MCF 10A (cell line): ENCODE measurements at regions not wholly inside any gene's neighbourhood (a gene's known extent, or its start where the extent isn't known, plus 50 kb on each side); places are given as distances from the start of the nearest gene placed in this dataset.

Experiments used
- BruUV-seq: library from RNA; stranded (reverse); fragments of 400-500 nt; replicated peaks from 2 replicates; lab custom pipeline; 2021; lab: Mats Ljungman, UMichigan
- CTCF ChIA-PET: fragments of 300-600 bp; sonication (Branson Sonifier 250); formaldehyde crosslinking; extraction: SDS; loops from one replicate; lab custom pipeline; 2021; ENCODE audit warnings: antibody characterized with exemption, inconsistent platforms; lab: Yijun Ruan, JAX
- POLR2A ChIA-PET: fragments of 300-600, 350-650 bp; sonication (Branson Sonifier 250); formaldehyde crosslinking; extraction: SDS; loops from one replicate; lab custom pipeline; 2020; ENCODE audit warnings: antibody characterized with exemption, inconsistent platforms; lab: Yijun Ruan, JAX
- DNase-seq: peaks from one replicate; pipeline ENCODE4 v3.0.0-alpha.2; 2018; ENCODE audit not compliant: unreplicated experiment
- H3K27ac Mint-ChIP-seq: one replicate; pipeline ENCODE4 v1.8.0; 2022; ENCODE audit warnings: mild to moderate bottlenecking, low read depth, mixed read lengths; ENCODE audit not compliant: unreplicated experiment
- H3K27me3 Mint-ChIP-seq: one replicate; pipeline ENCODE4 v1.8.0; 2022; ENCODE audit warnings: mixed read lengths; ENCODE audit not compliant: insufficient read depth, unreplicated experiment
- H3K36me3 Mint-ChIP-seq: one replicate; pipeline ENCODE4 v1.8.0; 2022; ENCODE audit warnings: mild to moderate bottlenecking, moderate library complexity, mixed read lengths; ENCODE audit not compliant: insufficient read depth, unreplicated experiment
- H3K4me1 Mint-ChIP-seq: one replicate; pipeline ENCODE4 v1.8.0; 2022; ENCODE audit warnings: mixed read lengths; ENCODE audit not compliant: insufficient read depth, unreplicated experiment
- H3K4me3 Mint-ChIP-seq: one replicate; pipeline ENCODE4 v1.8.0; 2022; ENCODE audit warnings: mild to moderate bottlenecking, moderate library complexity, mixed read lengths; ENCODE audit not compliant: unreplicated experiment
- H3K9me3 Mint-ChIP-seq: one replicate; pipeline ENCODE4 v1.8.0; 2022; ENCODE audit warnings: mixed read lengths; ENCODE audit not compliant: unreplicated experiment
- CTCF ChIP-seq: fragments of 200-600 bp; IDR thresholded peaks from one replicate; pipeline ENCODE4 v1.8.0; 2022; ENCODE audit warnings: antibody characterized with exemption, mild to moderate bottlenecking; ENCODE audit not compliant: unreplicated experiment
- intact Hi-C: fragments of 100-400 bp; cut with micrococcal nuclease; formaldehyde crosslinking; loops from 2 replicates; pipeline ENCODE4 v1.14.1; 2022

- POLR2A ChIA-PET, result no interaction called here
Measured at GRCh38 chr3:163946785-163947184, 1131.5 kb downstream of the SI start.

GRCh38 chr3:163943664-163944063, 1134.6 kb downstream of the SI start:
- CTCF ChIA-PET, result interaction anchor here (0.6 kb wide), 1 partner anchor 1188 kb away, joined by 3 read pairs; no protein-coding TSS in a partner anchor
- no peak for TF ChIP-seq CTCF

More at GRCh38 chr3:163946785-163947184, 1131.5 kb downstream of the SI start:
- no peaks in the 10 kb centered on the region for H3K36me3 Mint-ChIP-seq
- no peak overlapping the region for H3K4me3 Mint-ChIP-seq
- BruUV-seq, result no TSS peak
- peaks cover 33% of the 10 kb centered on the region for H3K9me3 Mint-ChIP-seq
- CTCF ChIA-PET, result no interaction called here
- intact Hi-C loops, result no loop called here
- H3K4me1 Mint-ChIP-seq, result no peaks in the 10 kb centered on the region
- H3K27ac Mint-ChIP-seq, result no peak overlapping the region
- no peak for TF ChIP-seq CTCF
- no peak for DNase-seq
- H3K27me3 Mint-ChIP-seq, result no peaks in the 10 kb centered on the region

GRCh38 chr3:163939926-163940325, 1138.4 kb downstream of the SI start:
- ChIA-PET POLR2A (no interaction called here), CTCF (no interaction called here)
- no peaks in the 10 kb centered on the region for H3K27me3 Mint-ChIP-seq
- intact Hi-C loops, result no loop called here
- H3K36me3 Mint-ChIP-seq, result no peaks in the 10 kb centered on the region
- no peak for TF ChIP-seq CTCF
- peaks cover 38% of the 10 kb centered on the region for H3K9me3 Mint-ChIP-seq
- peak; percentile 61 for DNase-seq
- H3K4me3 Mint-ChIP-seq, result no peak overlapping the region
- no peaks in the 10 kb centered on the region for H3K4me1 Mint-ChIP-seq
- BruUV-seq, result no TSS peak
- H3K27ac Mint-ChIP-seq, result no peak overlapping the region

More at GRCh38 chr3:163943664-163944063, 1134.6 kb downstream of the SI start:
- H3K9me3 Mint-ChIP-seq, result peaks cover 40% of the 10 kb centered on the region
- intact Hi-C loops, result no loop called here
- H3K4me1 Mint-ChIP-seq, result no peaks in the 10 kb centered on the region
- no peak for DNase-seq
- H3K27ac Mint-ChIP-seq, result no peak overlapping the region
- no TSS peak for BruUV-seq
- H3K27me3 Mint-ChIP-seq, result no peaks in the 10 kb centered on the region
- no peak overlapping the region for H3K4me3 Mint-ChIP-seq
- POLR2A ChIA-PET, result interaction anchor here (0.7 kb wide), 1 partner anchor 250 kb away, joined by 3 read pairs; no protein-coding TSS in a partner anchor
- H3K36me3 Mint-ChIP-seq, result no peaks in the 10 kb centered on the region

GRCh38 chr3:163936543-163936942, 1141.8 kb downstream of the SI start:
- ChIA-PET POLR2A (interaction anchor here (0.7 kb wide), 1 partner anchor 1468 kb away, joined by 4 read pairs; no protein-coding TSS in a partner anchor), CTCF (no interaction called here)
- H3K9me3 Mint-ChIP-seq, result peaks cover 8% of the 10 kb centered on the region
- no peaks in the 10 kb centered on the region for H3K4me1 Mint-ChIP-seq
- DNase-seq, result no peak
- no peak overlapping the region for H3K4me3 Mint-ChIP-seq
- no peaks in the 10 kb centered on the region for H3K36me3 Mint-ChIP-seq
- no peak overlapping the region for H3K27ac Mint-ChIP-seq
- intact Hi-C loops, result no loop called here
- no peak for TF ChIP-seq CTCF
- BruUV-seq, result no TSS peak
- no peaks in the 10 kb centered on the region for H3K27me3 Mint-ChIP-seq
